ENCODE measurements at regions not wholly inside any gene's neighbourhood (a gene's known extent, or its start where the extent isn't known, plus 50 kb on each side); places are given as distances from the start of the nearest gene placed in this dataset.

- H3K9me1 ChIP-seq (ENCODE audit: control insufficient read depth, extremely low read depth, insufficient read depth, low read length) = no peaks in the 10 kb centered on the region
- no peak overlapping the region for H3K27ac ChIP-seq (ENCODE audit: control insufficient read depth, insufficient read depth, low read length)
- H3K4me1 ChIP-seq (ENCODE audit: control insufficient read depth, extremely low read depth, insufficient read depth, low read length) = peaks cover 8% of the 10 kb centered on the region
- H3K36me3 ChIP-seq (ENCODE audit: control insufficient read depth in 2 of 2, extremely low read depth in 1 of 2, insufficient read depth in 2 of 2, low read length in 2 of 2) = no peaks in the 10 kb centered on the region
- H2AFZ ChIP-seq (ENCODE audit: control insufficient read depth, low read length) = no peak overlapping the region
- no peak for TF ChIP-seq EZH2 (IDR thresholded peaks at IDR 0.05; ENCODE audit: low read length)
- TF ChIP-seq, protein P1, sequence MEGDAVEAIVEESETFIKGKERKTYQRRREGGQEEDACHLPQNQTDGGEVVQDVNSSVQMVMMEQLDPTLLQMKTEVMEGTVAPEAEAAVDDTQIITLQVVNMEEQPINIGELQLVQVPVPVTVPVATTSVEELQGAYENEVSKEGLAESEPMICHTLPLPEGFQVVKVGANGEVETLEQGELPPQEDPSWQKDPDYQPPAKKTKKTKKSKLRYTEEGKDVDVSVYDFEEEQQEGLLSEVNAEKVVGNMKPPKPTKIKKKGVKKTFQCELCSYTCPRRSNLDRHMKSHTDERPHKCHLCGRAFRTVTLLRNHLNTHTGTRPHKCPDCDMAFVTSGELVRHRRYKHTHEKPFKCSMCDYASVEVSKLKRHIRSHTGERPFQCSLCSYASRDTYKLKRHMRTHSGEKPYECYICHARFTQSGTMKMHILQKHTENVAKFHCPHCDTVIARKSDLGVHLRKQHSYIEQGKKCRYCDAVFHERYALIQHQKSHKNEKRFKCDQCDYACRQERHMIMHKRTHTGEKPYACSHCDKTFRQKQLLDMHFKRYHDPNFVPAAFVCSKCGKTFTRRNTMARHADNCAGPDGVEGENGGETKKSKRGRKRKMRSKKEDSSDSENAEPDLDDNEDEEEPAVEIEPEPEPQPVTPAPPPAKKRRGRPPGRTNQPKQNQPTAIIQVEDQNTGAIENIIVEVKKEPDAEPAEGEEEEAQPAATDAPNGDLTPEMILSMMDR (optimal IDR thresholded peaks at IDR 0.05 in 1 of 3, IDR thresholded peaks at IDR 0.05 in 1 of 3, conservative IDR thresholded peaks at IDR 0.05 in 1 of 3; ENCODE audit: extremely low read depth in 1 of 3, insufficient read depth in 2 of 3, low read length in 3 of 3) = no peak
- no peak overlapping the region for H3K4me2 ChIP-seq (ENCODE audit: control insufficient read depth, extremely low read depth, insufficient read depth, low read depth, low read length)
- no peaks in the 10 kb centered on the region for H3K27me3 ChIP-seq (ENCODE audit: control insufficient read depth, extremely low read depth, insufficient read depth, low read length)
- no peaks in the 10 kb centered on the region for H4K20me1 ChIP-seq (ENCODE audit: control insufficient read depth, extremely low read depth, insufficient read depth, low read length)
- FAIRE-seq = no peak
- no peaks in the 10 kb centered on the region for H3K9me3 ChIP-seq (ENCODE audit: control insufficient read depth, low read depth, low read length)
- no peak for DNase-seq (ENCODE audit: low read depth, low spot score)
- no peak overlapping the region for H3K9ac ChIP-seq (ENCODE audit: control insufficient read depth, extremely low read depth, insufficient read depth, low read length)
- H3K4me3 ChIP-seq (ENCODE audit: control insufficient read depth in 2 of 3, extremely low read depth in 1 of 3, insufficient read depth in 2 of 3, low read depth in 1 of 3, low read length in 3 of 3) = no peak overlapping the region
- dilution Hi-C loops (cut with MboI; ENCODE audit: extremely low pct_ligation_motif_present, low sequenced_read_pairs) = no loop called here
- no peaks in the 10 kb centered on the region for H3K79me2 ChIP-seq (ENCODE audit: control insufficient read depth, insufficient read depth, low read length)
These were observed 116.2 kb downstream of the PDHA2 start for GRCh38 chr4:95956094-95956493.

DNA sequence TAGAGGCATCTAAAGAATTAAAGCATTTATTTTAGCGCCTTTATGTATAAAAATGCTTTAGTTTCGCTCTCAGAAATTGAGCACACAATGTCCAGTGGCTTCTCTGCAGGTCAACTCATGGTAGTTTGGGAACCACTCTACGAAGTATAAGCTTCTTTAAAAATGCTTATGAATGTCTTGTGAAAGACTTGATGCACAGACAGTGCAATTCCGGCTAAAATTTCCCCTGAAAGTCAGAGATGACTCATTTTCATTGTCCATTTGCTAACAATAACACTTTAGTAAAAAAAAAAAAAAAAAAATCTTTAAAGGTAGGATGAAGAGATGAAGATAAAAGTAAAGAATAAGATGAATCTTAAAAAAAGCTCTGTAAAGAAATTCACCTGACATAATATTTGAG is 117.2 kb downstream of the PDHA2 start:
- no peak overlapping the region for H3K4me3 ChIP-seq (ENCODE audit: control insufficient read depth in 2 of 3, extremely low read depth in 1 of 3, insufficient read depth in 2 of 3, low read depth in 1 of 3, low read length in 3 of 3)
- no peaks in the 10 kb centered on the region for H4K20me1 ChIP-seq (ENCODE audit: control insufficient read depth, extremely low read depth, insufficient read depth, low read length)
- H3K79me2 ChIP-seq (ENCODE audit: control insufficient read depth, insufficient read depth, low read length) = no peaks in the 10 kb centered on the region
- no peaks in the 10 kb centered on the region for H3K9me3 ChIP-seq (ENCODE audit: control insufficient read depth, low read depth, low read length)
- TF ChIP-seq, protein P1 (optimal IDR thresholded peaks at IDR 0.05 in 1 of 3, IDR thresholded peaks at IDR 0.05 in 1 of 3, conservative IDR thresholded peaks at IDR 0.05 in 1 of 3; ENCODE audit: extremely low read depth in 1 of 3, insufficient read depth in 2 of 3, low read length in 3 of 3) = no peak
- no peak for TF ChIP-seq EZH2 (IDR thresholded peaks at IDR 0.05; ENCODE audit: low read length)
- H3K9me1 ChIP-seq (ENCODE audit: control insufficient read depth, extremely low read depth, insufficient read depth, low read length) = no peaks in the 10 kb centered on the region
- peaks cover 8% of the 10 kb centered on the region for H3K4me1 ChIP-seq (ENCODE audit: control insufficient read depth, extremely low read depth, insufficient read depth, low read length)
- no peak for DNase-seq (ENCODE audit: low read depth, low spot score)
- no peak for FAIRE-seq
- H3K27me3 ChIP-seq (ENCODE audit: control insufficient read depth, extremely low read depth, insufficient read depth, low read length) = no peaks in the 10 kb centered on the region
- H3K4me2 ChIP-seq (ENCODE audit: control insufficient read depth, extremely low read depth, insufficient read depth, low read depth, low read length) = no peak overlapping the region
- no peak overlapping the region for H3K27ac ChIP-seq (ENCODE audit: control insufficient read depth, insufficient read depth, low read length)
- H3K9ac ChIP-seq (ENCODE audit: control insufficient read depth, extremely low read depth, insufficient read depth, low read length) = no peak overlapping the region
- no peaks in the 10 kb centered on the region for H3K36me3 ChIP-seq (ENCODE audit: control insufficient read depth in 2 of 2, extremely low read depth in 1 of 2, insufficient read depth in 2 of 2, low read length in 2 of 2)
- no peak overlapping the region for H2AFZ ChIP-seq (ENCODE audit: control insufficient read depth, low read length)
- dilution Hi-C loops (cut with MboI; ENCODE audit: extremely low pct_ligation_motif_present, low sequenced_read_pairs) = no loop called here

Data from keratinocyte (primary cell).